ENCODE measurements at regions not wholly inside any gene's neighbourhood (a gene's known extent, or its start where the extent isn't known, plus 50 kb on each side); places are given as distances from the start of the nearest gene placed in this dataset.

- H3K4me3 ChIP-seq (ENCODE audit: control insufficient read depth, low read depth, low read length): no peak overlapping the region
- DNase-seq (ENCODE audit: low read depth): no peak
- no peak for TF ChIP-seq CTCF (IDR thresholded peaks at IDR 0.05; ENCODE audit: control insufficient read depth, insufficient read depth, low read depth, low read length, missing control alignments)
These were observed 244.0 kb upstream of the SMIM31 start for GRCh38 chr4:164509951-164510350.

- no peak for DNase-seq (ENCODE audit: low read depth)
- TF ChIP-seq CTCF (IDR thresholded peaks at IDR 0.05; ENCODE audit: control insufficient read depth, insufficient read depth, low read depth, low read length, missing control alignments): no peak
- H3K4me3 ChIP-seq (ENCODE audit: control insufficient read depth, low read depth, low read length): no peak overlapping the region
These were observed 241.8 kb upstream of the SMIM31 start for GRCh38 chr4:164512124-164512523.

GRCh38 chr4:164514765-164515164 is 239.2 kb upstream of the SMIM31 start:
- no peak for DNase-seq (ENCODE audit: low read depth)
- no peak for TF ChIP-seq CTCF (IDR thresholded peaks at IDR 0.05; ENCODE audit: control insufficient read depth, insufficient read depth, low read depth, low read length, missing control alignments)
- H3K4me3 ChIP-seq (ENCODE audit: control insufficient read depth, low read depth, low read length): no peak overlapping the region

GRCh38 chr4:164524789-164525188 is 229.1 kb upstream of the SMIM31 start:
- TF ChIP-seq CTCF (IDR thresholded peaks at IDR 0.05; ENCODE audit: control insufficient read depth, insufficient read depth, low read depth, low read length, missing control alignments): no peak
- H3K4me3 ChIP-seq (ENCODE audit: control insufficient read depth, low read depth, low read length): no peak overlapping the region

GRCh38 chr4:164526933-164527583 is 226.9 kb upstream of the SMIM31 start:
- no peak overlapping the region for H3K4me3 ChIP-seq (ENCODE audit: control insufficient read depth, low read depth, low read length)
- TF ChIP-seq CTCF (IDR thresholded peaks at IDR 0.05; ENCODE audit: control insufficient read depth, insufficient read depth, low read depth, low read length, missing control alignments): no peak

More at GRCh38 chr4:164524789-164525188, 229.1 kb upstream of the SMIM31 start:
- DNase-seq (ENCODE audit: low read depth): no peak

GRCh38 chr4:164529058-164529457 is 224.9 kb upstream of the SMIM31 start:
- H3K4me3 ChIP-seq (ENCODE audit: control insufficient read depth, low read depth, low read length): no peak overlapping the region
- no peak for TF ChIP-seq CTCF (IDR thresholded peaks at IDR 0.05; ENCODE audit: control insufficient read depth, insufficient read depth, low read depth, low read length, missing control alignments)
- DNase-seq (ENCODE audit: low read depth): no peak

More at GRCh38 chr4:164526933-164527583, 226.9 kb upstream of the SMIM31 start:
- DNase-seq (ENCODE audit: low read depth): no peak

All from AG09309 (cell line).